Thyroid gland (tissue), 4 donors: ENCODE measurements at regions not wholly inside any gene's neighbourhood (a gene's known extent, or its start where the extent isn't known, plus 50 kb on each side); places are given as distances from the start of the nearest gene placed in this dataset.

Experiments used
- DNase-seq, 2 donors: peaks; one replicate each; pipeline ENCODE4 v3.0.0-alpha.2; 2019
- H3K27ac ChIP-seq, 3 donors: fragments of 200-600 bp; sonication (generic); 1 replicate in 2 of 3; 2 replicates in 1 of 3; pipeline ENCODE4 v1.5.1; 2016 to 2019; ENCODE audit warnings: mild to moderate bottlenecking in 1 of 3, moderate library complexity in 1 of 3
- H3K27me3 ChIP-seq: fragments of 200-600 bp; sonication (generic); one replicate; pipeline ENCODE4 v1.5.1; 2019
- H3K36me3 ChIP-seq, 2 donors: fragments of 200-600 bp; sonication (generic); one replicate each; pipeline ENCODE4 v1.5.1; 2016 to 2019
- H3K4me1 ChIP-seq, 2 donors: fragments of 200-600 bp; sonication (generic); one replicate each; pipeline ENCODE4 v1.5.1; 2017 to 2019
- H3K4me3 ChIP-seq, 3 donors: fragments of 200-600 bp; sonication (generic); replicated peaks in 1 of 3; 1 replicate in 2 of 3; 2 replicates in 1 of 3; pipeline ENCODE4 v1.5.1; 2016; ENCODE audit warnings: mild to moderate bottlenecking in 1 of 3
- H3K9me3 ChIP-seq: fragments of 200-600 bp; sonication (generic); one replicate; pipeline ENCODE4 v1.5.1; 2017
- CTCF ChIP-seq, 6 experiments: fragments of 200-600 bp in 3 of 6; fragments of 450-650 bp in 3 of 6; sonication (generic) in 3 of 6; IDR thresholded peaks; one replicate each; pipeline ENCODE4 v1.5.1; 2016 to 2019; ENCODE audit warnings: antibody characterized with exemption in 6 of 6, mild to moderate bottlenecking in 2 of 6, inconsistent platforms in 1 of 6, moderate library complexity in 1 of 6
- POLR2A ChIP-seq, 2 donors: fragments of 450-650 bp; IDR thresholded peaks; one replicate each; pipeline ENCODE4 v1.6.1; 2017; ENCODE audit warnings: antibody characterized with exemption in 2 of 2, mild to moderate bottlenecking in 2 of 2, moderate library complexity in 1 of 2
- WGBS, 2 donors: methylation state at CpG; one replicate each; pipeline ENCODE4 v1.1.5; 2017; 5-methylcytosine and 5-hydroxymethylcytosine counted together
- intact Hi-C: fragments of 100-400 bp; cut with DNase I; formaldehyde crosslinking; loops from one replicate; pipeline ENCODE4 v1.15.1; 2023

- Histone ChIP-seq H3K27ac (no peak overlapping the region), H3K4me1 (no peaks in the 10 kb centered on the region), H3K9me3 (no peaks in the 10 kb centered on the region), H3K36me3 (no peaks in the 10 kb centered on the region), H3K4me3 (no peak overlapping the region), H3K27me3 (no peaks in the 10 kb centered on the region)
- intact Hi-C loops, result no loop called here
- 80 to 82% methylated on average over 10 of the region's 10 CpGs for WGBS, 2 donors
- DNase-seq, result no peak
- no peak for TF ChIP-seq POLR2A (IDR thresholded peaks at IDR 0.05)
- no peak for TF ChIP-seq CTCF (IDR thresholded peaks at IDR 0.05)
Observed at GRCh38 chr19:27657271-27658051, 1555.5 kb downstream of the UQCRFS1 start.

- no peak for TF ChIP-seq POLR2A (IDR thresholded peaks at IDR 0.05)
- no peak for TF ChIP-seq CTCF (IDR thresholded peaks at IDR 0.05)
- no peaks in the 10 kb centered on the region for H3K9me3 ChIP-seq
- no peaks in the 10 kb centered on the region for H3K27me3 ChIP-seq
- 59 to 64% methylated on average over 8 of the region's 8 CpGs for WGBS, 2 donors
- intact Hi-C loops, result no loop called here
- H3K4me1 ChIP-seq, result no peaks in the 10 kb centered on the region
- no peaks in the 10 kb centered on the region for H3K36me3 ChIP-seq
- no peak for DNase-seq
- H3K4me3 ChIP-seq, result no peak overlapping the region
- no peak overlapping the region for H3K27ac ChIP-seq
Observed at GRCh38 chr19:27654266-27654990, 1558.5 kb downstream of the UQCRFS1 start.

DNA sequence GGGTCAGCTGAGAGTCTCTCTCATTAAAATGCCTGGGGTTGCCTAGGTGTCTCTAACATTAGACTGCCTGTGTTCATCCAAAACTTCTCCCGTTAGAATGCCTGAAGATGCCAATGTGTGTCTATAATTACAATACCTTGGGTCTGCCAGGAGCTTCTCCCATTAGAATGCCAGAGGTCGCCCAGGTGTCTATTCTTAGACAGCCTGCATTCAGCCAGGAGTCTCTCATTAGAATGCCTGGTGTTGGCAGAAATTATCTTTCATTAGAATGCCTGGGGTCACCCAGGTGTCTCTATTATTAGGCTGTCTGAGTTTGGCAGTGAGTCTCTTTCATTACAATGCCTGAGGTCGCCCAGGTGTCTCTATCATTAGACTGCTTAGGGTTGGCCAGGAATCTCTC, 1560.2 kb downstream of the UQCRFS1 start:
- TF ChIP-seq CTCF (IDR thresholded peaks at IDR 0.05) (no peak), POLR2A (IDR thresholded peaks at IDR 0.05) (no peak)

DNA sequence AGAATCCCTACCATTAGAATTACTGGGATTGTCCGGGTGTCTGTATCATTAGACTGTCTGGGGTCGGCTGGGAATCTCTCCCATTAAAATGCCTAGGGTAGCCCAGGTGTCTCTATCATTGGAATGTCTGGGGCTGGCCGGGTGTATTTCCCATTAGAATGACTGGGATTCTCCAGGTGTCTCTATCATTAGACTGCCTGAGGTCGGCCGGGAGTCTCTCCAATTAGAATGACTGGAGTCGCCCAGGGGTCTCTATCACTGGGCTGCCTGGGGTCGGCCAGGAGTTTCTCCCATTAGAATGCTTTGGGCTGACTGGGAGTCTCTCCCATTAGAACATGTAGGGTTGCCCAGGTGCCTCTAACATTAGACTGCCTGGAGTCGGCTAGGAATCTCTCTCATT, 1560.7 kb downstream of the UQCRFS1 start:
- no peak for TF ChIP-seq CTCF (IDR thresholded peaks at IDR 0.05)
- no peak for TF ChIP-seq POLR2A (IDR thresholded peaks at IDR 0.05)
- DNase-seq, result no peak
- no peaks in the 10 kb centered on the region for H3K4me1 ChIP-seq
- intact Hi-C loops, result no loop called here
- H3K9me3 ChIP-seq, result no peaks in the 10 kb centered on the region
- no peaks in the 10 kb centered on the region for H3K27me3 ChIP-seq
- H3K4me3 ChIP-seq, result no peak overlapping the region
- WGBS, 2 donors, result 74 to 84% methylated on average over 8 of the region's 8 CpGs
- H3K27ac ChIP-seq, result no peak overlapping the region
- no peaks in the 10 kb centered on the region for H3K36me3 ChIP-seq

More for the DNA sequence above, 1560.2 kb downstream of the UQCRFS1 start:
- DNase-seq, result no peak
- H3K4me3 ChIP-seq, result no peak overlapping the region
- H3K9me3 ChIP-seq, result no peaks in the 10 kb centered on the region
- H3K4me1 ChIP-seq, result no peaks in the 10 kb centered on the region
- intact Hi-C loops, result no loop called here
- H3K27ac ChIP-seq, result no peak overlapping the region
- no peaks in the 10 kb centered on the region for H3K27me3 ChIP-seq
- 39 to 63% methylated on average over 3 of the region's 3 CpGs for WGBS, 2 donors
- no peaks in the 10 kb centered on the region for H3K36me3 ChIP-seq

DNA sequence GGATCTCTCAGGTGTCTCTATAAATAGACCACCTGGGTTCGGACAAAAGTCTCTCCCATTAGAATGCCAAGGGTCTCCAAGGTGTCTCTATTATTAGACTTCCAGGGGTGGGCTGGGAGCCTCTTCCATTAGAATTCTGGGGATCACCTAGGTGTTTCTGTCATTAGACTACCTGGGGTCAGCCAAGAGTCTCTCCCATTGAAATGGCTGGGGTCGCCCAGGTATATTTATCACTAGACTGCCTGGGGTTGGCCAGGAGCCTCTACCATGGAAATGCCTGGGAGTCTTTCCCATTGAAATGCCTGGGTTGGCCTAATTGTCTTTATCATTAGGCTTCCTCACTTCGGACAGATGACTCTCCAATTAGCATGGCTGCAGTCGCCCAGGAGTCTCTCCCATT, 1565.5 kb downstream of the UQCRFS1 start:
- intact Hi-C loops, result no loop called here
- no peak for TF ChIP-seq CTCF (IDR thresholded peaks at IDR 0.05)
- no peak for TF ChIP-seq POLR2A (IDR thresholded peaks at IDR 0.05)
- 78 to 83% methylated on average over 4 of the region's 4 CpGs for WGBS, 2 donors
- Histone ChIP-seq H3K27ac (no peak overlapping the region), H3K4me1 (no peaks in the 10 kb centered on the region), H3K4me3 (no peak overlapping the region), H3K27me3 (no peaks in the 10 kb centered on the region), H3K36me3 (no peaks in the 10 kb centered on the region), H3K9me3 (no peaks in the 10 kb centered on the region)
- DNase-seq, result no peak
